IMR-90 (cell line): ENCODE measurements at regions not wholly inside any gene's neighbourhood (a gene's known extent, or its start where the extent isn't known, plus 50 kb on each side); places are given as distances from the start of the nearest gene placed in this dataset.

Experiments
- ATAC-seq: fragments of 200-7000 bp; cut with Tn5 transposase; 2 replicates; pipeline ENCODE4 v1.9.1; 2020; ENCODE audit warnings: low read depth, mild to moderate bottlenecking, moderate library complexity
- BruUV-seq: library from RNA; stranded (reverse); fragments of 400-500 nt; replicated peaks from 2 replicates; lab custom pipeline; 2021; lab: Mats Ljungman, UMichigan
- CTCF ChIA-PET: fragments of 300-600 bp; formaldehyde crosslinking; extraction: SDS; loops from one replicate; lab custom pipeline; 2021; ENCODE audit warnings: antibody characterized with exemption; lab: Yijun Ruan, JAX
- POLR2A ChIA-PET: fragments of 300-600 bp; sonication (Branson Sonifier 250); formaldehyde crosslinking; loops from one replicate; lab custom pipeline; 2022; ENCODE audit warnings: antibody characterized with exemption; ENCODE audit not compliant: unreplicated experiment; lab: Charles Lee
- DNase-seq: peaks from one replicate; pipeline ENCODE4 v3.0.0; 2013
- H2AFZ ChIP-seq: replicated peaks from 2 replicates; pipeline ENCODE3; 2013; ENCODE audit warnings: low read length, mild to moderate bottlenecking; ENCODE audit not compliant: poor library complexity
- H2AK5ac ChIP-seq: 2 replicates; pipeline ENCODE4 v1.6.1; 2013; ENCODE audit warnings: low read depth, low read length, inconsistent platforms
- H2AK9ac ChIP-seq: replicated peaks from 2 replicates; pipeline ENCODE3; 2013; ENCODE audit warnings: mild to moderate bottlenecking, low read depth, low read length, moderate library complexity; ENCODE audit not compliant: poor library complexity
- H2BK120ac ChIP-seq: 2 replicates; pipeline ENCODE4 v1.6.1; 2013; ENCODE audit warnings: low read depth, low read length, inconsistent platforms
- H2BK15ac ChIP-seq: 3 replicates; pipeline ENCODE4 v1.6.1; 2013; ENCODE audit warnings: low read depth, low read length, inconsistent platforms
- H2BK20ac ChIP-seq: 2 replicates; pipeline ENCODE4 v1.6.1; 2013; ENCODE audit warnings: low read depth, mild to moderate bottlenecking, inconsistent platforms, low read length, moderate library complexity
- H2BK5ac ChIP-seq: 2 replicates; pipeline ENCODE4 v1.6.1; 2013; ENCODE audit warnings: mild to moderate bottlenecking, low read depth, low read length, inconsistent platforms; ENCODE audit not compliant: poor library complexity, severe bottlenecking
- H3K14ac ChIP-seq: replicated peaks from 2 replicates; pipeline ENCODE4 v1.6.1; 2013; ENCODE audit warnings: low read depth, low read length, inconsistent platforms
- H3K18ac ChIP-seq: 2 replicates; pipeline ENCODE4 v1.6.1; 2013; ENCODE audit warnings: low read depth, low read length, control low read depth
- H3K23ac ChIP-seq: 2 replicates; pipeline ENCODE4 v1.6.1; 2013; ENCODE audit warnings: low read depth, low read length, inconsistent platforms
- H3K27ac ChIP-seq: 2 replicates; pipeline ENCODE4 v1.5.1; 2013; ENCODE audit warnings: mild to moderate bottlenecking, control low read depth, low read length; ENCODE audit not compliant: insufficient read depth
- H3K27me3 ChIP-seq: 2 replicates; pipeline ENCODE4 v1.6.1; 2013; ENCODE audit warnings: low read length; ENCODE audit not compliant: control insufficient read depth, insufficient read depth
- H3K36me3 ChIP-seq: 2 replicates; pipeline ENCODE4 v1.6.1; 2013; ENCODE audit warnings: low read length, mixed read lengths; ENCODE audit not compliant: control insufficient read depth, insufficient read depth
- H3K4ac ChIP-seq: 2 replicates; pipeline ENCODE4 v1.6.1; 2013; ENCODE audit warnings: low read depth, low read length, inconsistent platforms
- H3K4me1 ChIP-seq: 2 replicates; pipeline ENCODE4 v1.6.1; 2013; ENCODE audit warnings: low read length, mixed read lengths; ENCODE audit not compliant: control insufficient read depth, insufficient read depth
- H3K4me2 ChIP-seq: 2 replicates; pipeline ENCODE4 v1.6.1; 2013; ENCODE audit warnings: low read depth, mild to moderate bottlenecking, control low read depth, low read length, moderate library complexity
- H3K4me3 ChIP-seq: 2 replicates; pipeline ENCODE4 v1.5.1; 2013; ENCODE audit warnings: low read depth, mild to moderate bottlenecking, control low read depth, low read length, moderate library complexity; ENCODE audit not compliant: insufficient read depth
- H3K56ac ChIP-seq: 2 replicates; pipeline ENCODE4 v1.6.1; 2013; ENCODE audit warnings: low read length, inconsistent platforms; ENCODE audit not compliant: insufficient read depth; ENCODE audit errors: extremely low read depth
- H3K79me1 ChIP-seq, 2 experiments: 2 replicates each; pipeline ENCODE4 v1.6.1; 2013; ENCODE audit warnings: low read length in 2 of 2, inconsistent platforms in 1 of 2, low read depth in 1 of 2
- H3K9ac ChIP-seq: 2 replicates; pipeline ENCODE4 v1.6.1; 2013; ENCODE audit warnings: low read depth, low read length, control low read depth
- H3K9me1 ChIP-seq: 2 replicates; pipeline ENCODE4 v1.6.1; 2013; ENCODE audit warnings: low read length, inconsistent platforms; ENCODE audit not compliant: insufficient read depth
- H3K9me3 ChIP-seq: 2 replicates; pipeline ENCODE4 v1.6.1; 2013; ENCODE audit warnings: low read length; ENCODE audit not compliant: control insufficient read depth, insufficient read depth
- H4K20me1 ChIP-seq: 2 replicates; pipeline ENCODE4 v1.6.1; 2013; ENCODE audit warnings: low read length, inconsistent platforms; ENCODE audit not compliant: insufficient read depth
- H4K5ac ChIP-seq: 2 replicates; pipeline ENCODE4 v1.6.1; 2013; ENCODE audit warnings: mild to moderate bottlenecking, low read depth, low read length, control low read depth
- H4K8ac ChIP-seq, 2 experiments: 2 replicates each; pipeline ENCODE4 v1.6.1; 2013; ENCODE audit warnings: low read depth in 2 of 2, low read length in 2 of 2, control low read depth in 1 of 2, inconsistent platforms in 1 of 2
- H4K91ac ChIP-seq: 2 replicates; pipeline ENCODE4 v1.6.1; 2013; ENCODE audit warnings: low read depth, low read length, inconsistent platforms; ENCODE audit not compliant: insufficient read depth
- RAD21 ChIP-seq: IDR thresholded peaks from 2 replicates; pipeline ENCODE4 v1.6.1; 2012; ENCODE audit warnings: low read length, improper control_type of control experiment
- RCOR1 ChIP-seq: IDR thresholded peaks from 2 replicates; pipeline ENCODE4 v1.6.1; 2012; ENCODE audit warnings: mild to moderate bottlenecking, low read length, improper control_type of control experiment; ENCODE audit not compliant: insufficient replicate concordance
- WGBS, 2 experiments: methylation state at CpG; one replicate each; pipeline versions ENCODE4 v1.1.5 to v1.1.7; 2013; ENCODE audit warnings: missing lambda C conversion rate in 2 of 2; ENCODE audit not compliant: insufficient read length in 1 of 2; ENCODE audit errors: extremely low coverage in 2 of 2; 5-methylcytosine and 5-hydroxymethylcytosine counted together
- dilution Hi-C: fragments of 300-500 bp; cut with HindIII; formaldehyde crosslinking; loops from one replicate; pipeline ENCODE4 v1.14.3; 2018; ENCODE audit warnings: low sequenced_read_pairs; ENCODE audit not compliant: unreplicated experiment
- in situ Hi-C: fragments of 300-500 bp; cut with MboI; formaldehyde crosslinking; loops from 3 replicates; pipeline ENCODE4 v1.14.3; 2019; ENCODE audit warnings: low sequenced_read_pairs, inconsistent platforms, mixed read lengths
- intact Hi-C: fragments of 100-400 bp; cut with micrococcal nuclease; formaldehyde crosslinking; loops from 2 replicates; pipeline ENCODE4 v1.10.0; 2022

- WGBS, 2 experiments: no CpG with 5 or more reads among the region's 5 CpGs
- H3K27me3 ChIP-seq: no peaks in the 10 kb centered on the region
- POLR2A ChIA-PET: no interaction called here
- no peak overlapping the region for H3K56ac ChIP-seq
- H3K4me3 ChIP-seq: no peak overlapping the region
- no peak overlapping the region for H3K9ac ChIP-seq
- no peaks in the 10 kb centered on the region for H3K36me3 ChIP-seq
- no peak overlapping the region for H3K23ac ChIP-seq
- no peak overlapping the region for H3K27ac ChIP-seq
- H4K5ac ChIP-seq: no peak overlapping the region
- H3K4me1 ChIP-seq: no peaks in the 10 kb centered on the region
- in situ Hi-C loops (no loop called here), intact Hi-C loops (no loop called here), dilution Hi-C loops (no loop called here)
- no peak overlapping the region for H4K91ac ChIP-seq
- H3K4ac ChIP-seq: no peak overlapping the region
- no peak overlapping the region for H3K14ac ChIP-seq
- ATAC-seq (no peak), DNase-seq (no peak)
- no peak overlapping the region for H3K18ac ChIP-seq
- no peak overlapping the region for H2AK9ac ChIP-seq
- no peak overlapping the region for H2AFZ ChIP-seq
- peaks cover 36% of the 10 kb centered on the region for H3K9me3 ChIP-seq
- H3K79me1 ChIP-seq: no peaks in the 10 kb centered on the region
- CTCF ChIA-PET: interaction anchor here (0.6 kb wide), 1 partner anchor 1633 kb away, joined by 3 read pairs; no protein-coding TSS in a partner anchor
- no peak overlapping the region for H2BK15ac ChIP-seq
- H3K9me1 ChIP-seq: no peaks in the 10 kb centered on the region
- no peak overlapping the region for H4K8ac ChIP-seq
- H2AK5ac ChIP-seq: no peak overlapping the region
- H3K4me2 ChIP-seq: no peak overlapping the region
- no peak overlapping the region for H2BK120ac ChIP-seq
- H2BK20ac ChIP-seq: no peak overlapping the region
- H4K20me1 ChIP-seq: no peaks in the 10 kb centered on the region
- H2BK5ac ChIP-seq: no peak overlapping the region
- TF ChIP-seq RAD21 (no peak), RCOR1 (no peak)
- no TSS peak for BruUV-seq
Observed at GRCh38 chr10:123356799-123357198, 202.6 kb downstream of the BUB3 start.
